ENCODE measurements at regions not wholly inside any gene's neighbourhood (a gene's known extent, or its start where the extent isn't known, plus 50 kb on each side); places are given as distances from the start of the nearest gene placed in this dataset.
A peak's percentile ranks its signal among the peaks of the same experiment; 100 is the strongest.

- DNase-seq = no peak
Observed at GRCh38 chr9:109549386-109549785, 51.3 kb upstream of the PTPN3 start.

GRCh38 chr9:109551651-109552050 lies 53.5 kb upstream of the PTPN3 start:
- DNase-seq = no peak

GRCh38 chr9:109555215-109555614 lies 57.1 kb upstream of the PTPN3 start:
- DNase-seq = no peak

GRCh38 chr9:109556061-109556460 lies 58.0 kb upstream of the PTPN3 start:
- DNase-seq = no peak

GRCh38 chr9:109556786-109557185 lies 58.7 kb upstream of the PTPN3 start:
- DNase-seq = no peak

- no peak for DNase-seq
Observed at GRCh38 chr9:109557481-109557880, 59.4 kb upstream of the PTPN3 start.

GRCh38 chr9:109558718-109559151 lies 60.6 kb upstream of the PTPN3 start:
- DNase-seq = no peak

GRCh38 chr9:109560470-109561132 lies 62.5 kb upstream of the PTPN3 start:
- DNase-seq = no peak

- no peak for DNase-seq
Observed at GRCh38 chr9:109561137-109561536, 63.0 kb upstream of the PTPN3 start.

- no peak for DNase-seq
Observed at GRCh38 chr9:109568089-109568488, 70.0 kb upstream of the PTPN3 start.

GRCh38 chr9:109568568-109569210 lies 70.6 kb upstream of the PTPN3 start:
- DNase-seq = no peak

GRCh38 chr9:109574061-109574882 lies 76.2 kb upstream of the PTPN3 start:
- DNase-seq = peak; percentile 2 to 7

- DNase-seq = no peak
Observed at GRCh38 chr9:109576762-109577161, 78.7 kb upstream of the PTPN3 start.

GRCh38 chr9:109579191-109579948 lies 81.3 kb upstream of the PTPN3 start:
- DNase-seq = no peak

- no peak for DNase-seq
Observed at GRCh38 chr9:109582386-109582785, 84.3 kb upstream of the PTPN3 start.

- no peak for DNase-seq
Observed at GRCh38 chr9:109584205-109584604, 86.1 kb upstream of the PTPN3 start.

- DNase-seq = no peak
Observed at GRCh38 chr9:109585796-109586195, 87.7 kb upstream of the PTPN3 start.

- no peak for DNase-seq
Observed at GRCh38 chr9:109586993-109587392, 88.9 kb upstream of the PTPN3 start.

- no peak for DNase-seq
Observed at GRCh38 chr9:109588415-109588814, 90.3 kb upstream of the PTPN3 start.

- no peak for DNase-seq
Observed at GRCh38 chr9:109590966-109591365, 92.9 kb upstream of the PTPN3 start.

- DNase-seq = no peak
Observed at GRCh38 chr9:109591691-109592090, 93.6 kb upstream of the PTPN3 start.

- no peak for DNase-seq
Observed at GRCh38 chr9:109593612-109594011, 95.5 kb upstream of the PTPN3 start.

GRCh38 chr9:109597496-109597895 lies 99.4 kb upstream of the PTPN3 start:
- DNase-seq = no peak
